PFSK-1 (cell line): ENCODE measurements at regions not wholly inside any gene's neighbourhood (a gene's known extent, or its start where the extent isn't known, plus 50 kb on each side); places are given as distances from the start of the nearest gene placed in this dataset.

Source experiments
- FOXP2 ChIP-seq: optimal IDR thresholded peaks from 2 replicates; pipeline ENCODE3; 2011; ENCODE audit warnings: borderline replicate concordance, control low read depth, inconsistent platforms; ENCODE audit not compliant: insufficient read depth; ENCODE audit errors: extremely low read length, extremely low read depth
- POLR2AphosphoS5 ChIP-seq: IDR thresholded peaks from 2 replicates; pipeline ENCODE4 v1.6.1; 2012; ENCODE audit warnings: low read depth, mild to moderate bottlenecking, control low read depth, low read length, moderate library complexity
- SIN3A ChIP-seq: IDR thresholded peaks from 2 replicates; pipeline ENCODE4 v1.6.1; 2012; ENCODE audit warnings: mild to moderate bottlenecking, low read length, moderate library complexity, borderline replicate concordance; ENCODE audit not compliant: insufficient read depth
- TAF1 ChIP-seq: IDR thresholded peaks from 2 replicates; pipeline ENCODE4 v1.6.1; 2012; ENCODE audit warnings: low read length, control low read depth, borderline replicate concordance; ENCODE audit not compliant: insufficient read depth
- TF ChIP-seq, protein P1 (sequence below), 2 experiments: IDR thresholded peaks; 2 replicates each; pipeline versions ENCODE4 v1.6.1 to v1.8.0; 2011 to 2012; ENCODE audit warnings: low read depth in 2 of 2, low read length in 2 of 2, control low read depth in 1 of 2, inconsistent platforms in 1 of 2, mild to moderate bottlenecking in 1 of 2, moderate library complexity in 1 of 2; ENCODE audit not compliant: insufficient read depth in 1 of 2

DNA sequence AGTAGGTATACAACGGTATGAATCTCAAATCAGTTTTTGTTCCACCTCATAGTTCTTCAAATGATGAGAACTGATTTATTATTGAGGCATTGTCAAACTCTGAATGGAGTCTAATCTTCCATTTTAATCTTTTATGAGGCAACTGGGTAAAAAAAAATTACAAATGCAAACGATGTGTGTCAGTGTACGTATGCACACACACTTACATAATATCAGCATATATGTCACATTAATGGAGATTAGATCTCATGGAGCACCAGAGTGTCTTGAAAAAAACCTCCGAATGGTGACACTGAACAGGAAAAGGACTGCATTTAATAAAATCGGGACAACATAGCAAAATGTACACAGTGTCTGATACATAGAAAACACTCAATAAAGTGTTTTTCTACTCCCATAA, 842.7 kb downstream of the EFNB2 start:
- TF ChIP-seq POLR2AphosphoS5 (no peak), SIN3A (no peak), TAF1 (no peak), FOXP2 (no peak)
- TF ChIP-seq, protein P1, sequence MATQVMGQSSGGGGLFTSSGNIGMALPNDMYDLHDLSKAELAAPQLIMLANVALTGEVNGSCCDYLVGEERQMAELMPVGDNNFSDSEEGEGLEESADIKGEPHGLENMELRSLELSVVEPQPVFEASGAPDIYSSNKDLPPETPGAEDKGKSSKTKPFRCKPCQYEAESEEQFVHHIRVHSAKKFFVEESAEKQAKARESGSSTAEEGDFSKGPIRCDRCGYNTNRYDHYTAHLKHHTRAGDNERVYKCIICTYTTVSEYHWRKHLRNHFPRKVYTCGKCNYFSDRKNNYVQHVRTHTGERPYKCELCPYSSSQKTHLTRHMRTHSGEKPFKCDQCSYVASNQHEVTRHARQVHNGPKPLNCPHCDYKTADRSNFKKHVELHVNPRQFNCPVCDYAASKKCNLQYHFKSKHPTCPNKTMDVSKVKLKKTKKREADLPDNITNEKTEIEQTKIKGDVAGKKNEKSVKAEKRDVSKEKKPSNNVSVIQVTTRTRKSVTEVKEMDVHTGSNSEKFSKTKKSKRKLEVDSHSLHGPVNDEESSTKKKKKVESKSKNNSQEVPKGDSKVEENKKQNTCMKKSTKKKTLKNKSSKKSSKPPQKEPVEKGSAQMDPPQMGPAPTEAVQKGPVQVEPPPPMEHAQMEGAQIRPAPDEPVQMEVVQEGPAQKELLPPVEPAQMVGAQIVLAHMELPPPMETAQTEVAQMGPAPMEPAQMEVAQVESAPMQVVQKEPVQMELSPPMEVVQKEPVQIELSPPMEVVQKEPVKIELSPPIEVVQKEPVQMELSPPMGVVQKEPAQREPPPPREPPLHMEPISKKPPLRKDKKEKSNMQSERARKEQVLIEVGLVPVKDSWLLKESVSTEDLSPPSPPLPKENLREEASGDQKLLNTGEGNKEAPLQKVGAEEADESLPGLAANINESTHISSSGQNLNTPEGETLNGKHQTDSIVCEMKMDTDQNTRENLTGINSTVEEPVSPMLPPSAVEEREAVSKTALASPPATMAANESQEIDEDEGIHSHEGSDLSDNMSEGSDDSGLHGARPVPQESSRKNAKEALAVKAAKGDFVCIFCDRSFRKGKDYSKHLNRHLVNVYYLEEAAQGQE (IDR thresholded peaks at IDR 0.05; ENCODE audit: insufficient read depth in 1 of 2, low read depth in 2 of 2, low read length in 2 of 2): no peak

- no peak for TF ChIP-seq TAF1
- TF ChIP-seq, protein P1 (IDR thresholded peaks at IDR 0.05; ENCODE audit: insufficient read depth in 1 of 2, low read depth in 2 of 2, low read length in 2 of 2): no peak
- no peak for TF ChIP-seq FOXP2
- no peak for TF ChIP-seq POLR2AphosphoS5
- no peak for TF ChIP-seq SIN3A
Observed at GRCh38 chr13:105684216-105684615, 851.2 kb downstream of the EFNB2 start.

DNA sequence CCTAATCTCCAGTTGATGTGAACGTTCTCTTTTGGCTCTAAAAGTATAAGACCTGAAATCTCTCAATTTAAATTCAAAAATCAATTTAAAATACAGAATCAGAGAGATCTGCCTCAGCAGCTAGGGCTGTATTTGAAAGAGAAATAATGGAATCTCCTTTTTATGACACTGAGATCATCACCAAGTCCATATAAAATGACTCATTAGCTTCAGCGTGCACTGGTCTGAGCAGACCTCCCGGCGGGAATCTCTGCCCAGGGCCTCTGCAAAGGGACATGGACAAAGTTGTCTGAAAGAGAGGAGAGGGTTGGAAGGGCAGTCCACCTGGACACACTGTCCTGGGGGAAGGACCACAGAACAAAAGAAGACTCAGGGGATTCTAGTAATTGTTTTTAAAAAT, 855.6 kb downstream of the EFNB2 start:
- TF ChIP-seq FOXP2: no peak
- TF ChIP-seq TAF1: no peak
- no peak for TF ChIP-seq SIN3A
- no peak for TF ChIP-seq POLR2AphosphoS5
- TF ChIP-seq, protein P1 (IDR thresholded peaks at IDR 0.05; ENCODE audit: insufficient read depth in 1 of 2, low read depth in 2 of 2, low read length in 2 of 2): no peak

DNA sequence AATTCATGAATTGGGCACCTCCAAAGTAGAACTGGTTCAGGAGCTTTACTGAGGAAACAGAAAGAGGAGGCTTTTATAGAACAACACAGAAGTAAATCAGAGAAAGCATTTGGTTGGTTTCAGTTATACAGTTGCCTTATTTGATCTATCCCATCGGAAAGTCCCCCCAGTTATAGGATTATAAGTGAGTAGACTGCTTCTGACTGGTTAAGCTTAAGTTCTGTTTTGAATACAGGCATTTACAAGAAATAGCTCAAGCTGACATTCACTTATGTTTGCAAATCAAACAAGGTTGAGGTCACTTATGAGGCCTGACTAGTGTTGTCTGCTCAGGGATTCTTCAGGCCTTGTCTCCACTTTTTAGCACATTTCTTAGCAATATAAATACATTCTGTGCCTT, 857.4 kb downstream of the EFNB2 start:
- TF ChIP-seq POLR2AphosphoS5 (no peak), FOXP2 (no peak), TAF1 (no peak), SIN3A (no peak)
- TF ChIP-seq, protein P1 (IDR thresholded peaks at IDR 0.05; ENCODE audit: insufficient read depth in 1 of 2, low read depth in 2 of 2, low read length in 2 of 2): no peak

DNA sequence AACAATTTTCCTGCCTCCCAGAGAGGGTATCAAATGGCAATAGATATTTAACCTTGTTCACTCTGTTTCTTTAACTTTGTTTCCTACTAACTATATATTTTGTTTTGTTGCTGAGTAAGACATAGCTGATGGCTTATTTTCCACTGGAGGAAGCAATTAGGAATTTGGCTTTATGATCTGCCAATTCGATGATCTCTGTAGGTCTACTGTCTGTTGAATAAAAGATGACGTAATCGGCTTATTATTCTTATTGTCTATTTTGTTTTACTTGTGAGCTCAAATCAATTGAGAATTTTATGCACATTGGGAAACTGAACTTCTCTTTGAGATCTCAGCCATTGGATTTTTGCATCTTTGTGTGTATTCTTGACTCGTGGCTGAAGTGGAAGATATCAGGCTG, 862.6 kb downstream of the EFNB2 start:
- no peak for TF ChIP-seq TAF1
- TF ChIP-seq SIN3A: no peak
- no peak for TF ChIP-seq POLR2AphosphoS5
- no peak for TF ChIP-seq FOXP2
- TF ChIP-seq, protein P1 (IDR thresholded peaks at IDR 0.05; ENCODE audit: insufficient read depth in 1 of 2, low read depth in 2 of 2, low read length in 2 of 2): no peak
